ENCODE measurements at regions not wholly inside any gene's neighbourhood (a gene's known extent, or its start where the extent isn't known, plus 50 kb on each side); places are given as distances from the start of the nearest gene placed in this dataset.

DNA sequence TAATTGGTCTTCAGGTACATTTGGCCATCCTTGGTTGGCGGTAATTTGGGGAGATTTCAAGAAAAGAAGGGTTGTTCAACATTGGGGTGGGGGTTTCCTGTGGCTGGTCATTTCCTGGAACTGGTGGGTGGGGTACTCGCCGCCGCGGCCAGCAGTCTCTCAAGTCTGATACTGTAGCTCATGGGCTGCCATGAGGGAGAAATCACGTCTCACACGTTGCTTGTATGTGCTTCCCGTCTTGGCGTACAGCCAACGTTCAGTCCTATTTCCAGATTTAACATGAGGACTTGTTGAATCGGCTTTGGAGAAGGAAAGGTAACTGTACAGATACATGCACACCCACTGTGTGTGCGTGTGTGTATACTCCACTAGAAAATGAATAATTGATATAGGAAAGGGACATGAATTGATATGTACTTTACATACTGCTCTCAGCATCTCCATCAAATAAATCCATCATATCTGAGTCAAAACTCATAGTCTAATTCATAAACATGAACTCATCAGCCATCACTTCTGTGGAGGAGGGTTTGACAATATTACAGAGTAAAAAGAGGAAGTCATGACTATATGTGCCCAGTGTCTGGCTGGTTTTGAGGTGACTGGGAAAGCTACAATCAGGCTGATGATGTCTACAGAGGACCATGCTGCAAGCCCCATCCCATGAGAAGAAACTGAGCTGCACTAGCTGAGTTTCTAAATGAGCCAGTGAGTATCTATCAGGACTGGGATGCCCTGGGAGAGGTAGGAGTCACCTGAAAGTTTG, 418.1 kb downstream of the TSHZ3 start:
- Histone ChIP-seq H3K4me3 (ENCODE audit: extremely low read depth in 1 of 4, insufficient read depth in 2 of 4, low read depth in 3 of 4, low read length in 4 of 4) (no peak overlapping the region), H3K18ac (ENCODE audit: extremely low read depth, low read length) (no peak overlapping the region), H2BK20ac (ENCODE audit: low read length) (no peak overlapping the region), H2AK5ac (ENCODE audit: low read depth, low read length) (no peak overlapping the region), H3K9ac (replicated peaks in 1 of 4; ENCODE audit: extremely low read depth in 1 of 4, low read depth in 3 of 4, low read length in 3 of 4) (no peak overlapping the region), H3K9me3 (ENCODE audit: insufficient read depth in 2 of 2, low read depth in 1 of 2, low read length in 1 of 2) (peaks cover 9 to 21% of the 10 kb centered on the region in 2 experiments; a peak in 3 of 4 replicates), H2BK12ac (ENCODE audit: low read depth, low read length) (no peak overlapping the region), H3K23me2 (ENCODE audit: low read depth, low read length) (no peaks in the 10 kb centered on the region), H3K4ac (replicated peaks; ENCODE audit: insufficient read length, low read depth, low read length) (no peak overlapping the region), H3K4me2 (ENCODE audit: insufficient read depth in 1 of 2, low read depth in 2 of 2, low read length in 2 of 2) (no peak overlapping the region), H3K4me1 (replicated peaks in 1 of 4; ENCODE audit: control insufficient read depth in 3 of 4, insufficient read depth in 4 of 4, low read length in 3 of 4) (no peaks in the 10 kb centered on the region), H4K8ac (ENCODE audit: extremely low read depth, insufficient read depth, low read length) (no peak overlapping the region), H3K27me3 (replicated peaks in 1 of 4; ENCODE audit: control insufficient read depth in 3 of 4, extremely low read depth in 1 of 4, insufficient read depth in 3 of 4, low read length in 3 of 4) (no peaks in the 10 kb centered on the region), H3K56ac (replicated peaks; ENCODE audit: insufficient read length, low read depth, low read length) (no peak overlapping the region), H2BK15ac (ENCODE audit: low read length) (no peak overlapping the region), H3K79me2 (ENCODE audit: control insufficient read depth in 1 of 2, insufficient read depth in 2 of 2, low read length in 2 of 2) (no peaks in the 10 kb centered on the region), H2BK5ac (ENCODE audit: low read depth, low read length) (no peak overlapping the region), H2BK120ac (replicated peaks; ENCODE audit: low read depth, low read length) (no peak overlapping the region), H2AFZ (ENCODE audit: low read length) (no peak overlapping the region), H3K27ac (ENCODE audit: low read depth, low read length) (no peak overlapping the region), H4K20me1 (replicated peaks in 1 of 2; ENCODE audit: control insufficient read depth in 1 of 2, insufficient read depth in 2 of 2, low read length in 2 of 2) (no peaks in the 10 kb centered on the region), H3K23ac (ENCODE audit: insufficient read length) (no peak overlapping the region), H3K79me1 (ENCODE audit: low read depth, low read length) (no peaks in the 10 kb centered on the region), H4K91ac (replicated peaks; ENCODE audit: insufficient read length, low read length) (no peak overlapping the region), H4K5ac (ENCODE audit: insufficient read length, low read depth, low read length) (no peak overlapping the region), H3K36me3 (ENCODE audit: control insufficient read depth in 2 of 4, insufficient read depth in 4 of 4, low read length in 3 of 4) (no peaks in the 10 kb centered on the region), H3K14ac (ENCODE audit: insufficient read length) (no peak overlapping the region)
- FAIRE-seq (no peak), DNase-seq (ENCODE audit: low read depth in 1 of 2, low spot score in 2 of 2) (no peak)
- CTCF ChIA-PET (ENCODE audit: partially characterized antibody), result no interaction called here
- WGBS, 2 experiments (ENCODE audit: extremely low coverage in 1 of 2, insufficient coverage in 1 of 2, insufficient read length in 1 of 2, insufficient replicate concordance in 2 of 2, low coverage in 1 of 2, low lambda C conversion rate in 2 of 2, missing lambda C conversion rate in 1 of 2), result 90% methylated on average over 12 of the region's 12 CpGs; no CpG with 5 or more reads in 1 of the 2 experiments
- POLR2A ChIA-PET (ENCODE audit: partially characterized antibody), result no interaction called here
- no peak for TF ChIP-seq EGR1 (IDR thresholded peaks at IDR 0.05; ENCODE audit: borderline replicate concordance, low read depth, low read length)
- TF ChIP-seq BACH1 (IDR thresholded peaks at IDR 0.05; ENCODE audit: low read length), result no peak
- no peak for TF ChIP-seq YY1 (IDR thresholded peaks at IDR 0.05; ENCODE audit: low read depth, low read length)
- no peak for TF ChIP-seq MAFK (IDR thresholded peaks at IDR 0.05; ENCODE audit: low read depth, low read length)
- TF ChIP-seq CBX5 (IDR thresholded peaks at IDR 0.05; ENCODE audit: low read depth, low read length), result no peak
- TF ChIP-seq CTCF (IDR thresholded peaks at IDR 0.05; ENCODE audit: control extremely low read depth in 1 of 3, insufficient read depth in 1 of 3, low read depth in 1 of 3, low read length in 3 of 3), result no peak
- no peak for TF ChIP-seq SAP30 (IDR thresholded peaks at IDR 0.05; ENCODE audit: insufficient read depth, insufficient replicate concordance, low read length)
- TF ChIP-seq BRCA1 (IDR thresholded peaks at IDR 0.05; ENCODE audit: low read depth, low read length), result no peak
- TF ChIP-seq, protein P1, sequence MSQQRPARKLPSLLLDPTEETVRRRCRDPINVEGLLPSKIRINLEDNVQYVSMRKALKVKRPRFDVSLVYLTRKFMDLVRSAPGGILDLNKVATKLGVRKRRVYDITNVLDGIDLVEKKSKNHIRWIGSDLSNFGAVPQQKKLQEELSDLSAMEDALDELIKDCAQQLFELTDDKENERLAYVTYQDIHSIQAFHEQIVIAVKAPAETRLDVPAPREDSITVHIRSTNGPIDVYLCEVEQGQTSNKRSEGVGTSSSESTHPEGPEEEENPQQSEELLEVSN (IDR thresholded peaks at IDR 0.05), result no peak
- TF ChIP-seq PHF8 (conservative IDR thresholded peaks at IDR 0.05; ENCODE audit: low read depth, low read length), result no peak
- no peak for TF ChIP-seq TCF12 (IDR thresholded peaks at IDR 0.05; ENCODE audit: low read depth, low read length)
